ENCODE measurements at regions not wholly inside any gene's neighbourhood (a gene's known extent, or its start where the extent isn't known, plus 50 kb on each side); places are given as distances from the start of the nearest gene placed in this dataset.
A peak's percentile ranks its signal among the peaks of the same experiment; 100 is the strongest.

GRCh38 chr5:139733698-139734538 is 61.7 kb upstream of the PSD2 start:
- TF ChIP-seq, protein P1, sequence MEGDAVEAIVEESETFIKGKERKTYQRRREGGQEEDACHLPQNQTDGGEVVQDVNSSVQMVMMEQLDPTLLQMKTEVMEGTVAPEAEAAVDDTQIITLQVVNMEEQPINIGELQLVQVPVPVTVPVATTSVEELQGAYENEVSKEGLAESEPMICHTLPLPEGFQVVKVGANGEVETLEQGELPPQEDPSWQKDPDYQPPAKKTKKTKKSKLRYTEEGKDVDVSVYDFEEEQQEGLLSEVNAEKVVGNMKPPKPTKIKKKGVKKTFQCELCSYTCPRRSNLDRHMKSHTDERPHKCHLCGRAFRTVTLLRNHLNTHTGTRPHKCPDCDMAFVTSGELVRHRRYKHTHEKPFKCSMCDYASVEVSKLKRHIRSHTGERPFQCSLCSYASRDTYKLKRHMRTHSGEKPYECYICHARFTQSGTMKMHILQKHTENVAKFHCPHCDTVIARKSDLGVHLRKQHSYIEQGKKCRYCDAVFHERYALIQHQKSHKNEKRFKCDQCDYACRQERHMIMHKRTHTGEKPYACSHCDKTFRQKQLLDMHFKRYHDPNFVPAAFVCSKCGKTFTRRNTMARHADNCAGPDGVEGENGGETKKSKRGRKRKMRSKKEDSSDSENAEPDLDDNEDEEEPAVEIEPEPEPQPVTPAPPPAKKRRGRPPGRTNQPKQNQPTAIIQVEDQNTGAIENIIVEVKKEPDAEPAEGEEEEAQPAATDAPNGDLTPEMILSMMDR (IDR thresholded peaks at IDR 0.05; ENCODE audit: borderline replicate concordance, control extremely low read depth, extremely low read depth, insufficient read depth, missing control alignments), result no peak
- no peak for DNase-seq (ENCODE audit: low spot score)
- in situ Hi-C loops (cut with MboI; ENCODE audit: low sequenced_read_pairs, unreplicated experiment), result no loop called here

- no peak for DNase-seq (ENCODE audit: low spot score)
- TF ChIP-seq, protein P1 (IDR thresholded peaks at IDR 0.05; ENCODE audit: borderline replicate concordance, control extremely low read depth, extremely low read depth, insufficient read depth, missing control alignments), result no peak
- in situ Hi-C loops (cut with MboI; ENCODE audit: low sequenced_read_pairs, unreplicated experiment), result no loop called here
These were observed 61.1 kb upstream of the PSD2 start for GRCh38 chr5:139734539-139734916.

DNA sequence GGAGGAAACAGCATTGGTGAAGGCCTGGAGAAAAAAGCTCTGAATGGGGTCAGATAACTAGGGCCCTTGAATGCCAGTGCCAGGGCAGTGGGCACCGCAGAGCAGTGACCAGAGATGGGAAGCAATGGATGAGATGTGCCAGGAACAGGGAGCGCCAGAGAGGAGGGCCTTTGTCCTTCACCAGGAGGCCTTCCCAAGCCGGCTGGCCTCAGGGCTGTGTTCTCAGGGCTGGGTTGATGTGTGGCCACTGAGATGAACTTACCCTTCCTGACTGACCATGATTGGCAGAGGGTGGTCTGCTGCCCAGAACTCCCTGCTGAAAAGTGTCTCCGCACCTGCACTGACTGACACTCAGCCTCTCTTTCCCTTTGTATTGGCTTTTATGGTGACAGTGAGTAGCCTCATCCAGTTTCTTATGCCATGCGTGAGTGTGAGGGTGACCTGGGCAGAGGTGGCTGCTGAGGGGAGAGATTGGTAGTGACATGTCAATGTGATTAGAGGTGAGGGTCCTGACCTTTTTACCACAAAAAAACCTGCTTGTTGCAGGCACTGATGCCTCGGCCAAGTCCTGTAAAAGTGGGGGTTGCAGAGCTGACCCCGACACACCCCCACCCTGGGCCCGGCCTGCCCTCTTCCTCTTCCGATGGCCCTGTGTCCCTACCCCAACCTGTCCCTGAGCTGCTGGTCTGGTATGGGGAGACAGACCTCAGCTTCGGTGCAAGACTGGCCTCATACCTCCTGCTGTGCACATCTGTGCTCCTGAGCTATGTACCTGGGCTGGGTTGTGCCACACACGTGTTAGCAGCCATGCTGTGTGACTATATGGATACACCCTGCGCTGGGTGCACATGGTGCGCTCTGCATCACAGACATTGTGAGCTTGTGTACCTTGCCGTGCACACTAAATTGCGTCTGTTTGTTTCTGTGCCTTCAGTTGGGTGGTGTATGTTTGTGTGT is 57.1 kb upstream of the PSD2 start:
- in situ Hi-C loops (cut with MboI; ENCODE audit: low sequenced_read_pairs, unreplicated experiment), result no loop called here
- TF ChIP-seq, protein P1 (IDR thresholded peaks at IDR 0.05; ENCODE audit: borderline replicate concordance, control extremely low read depth, extremely low read depth, insufficient read depth, missing control alignments), result no peak

DNA sequence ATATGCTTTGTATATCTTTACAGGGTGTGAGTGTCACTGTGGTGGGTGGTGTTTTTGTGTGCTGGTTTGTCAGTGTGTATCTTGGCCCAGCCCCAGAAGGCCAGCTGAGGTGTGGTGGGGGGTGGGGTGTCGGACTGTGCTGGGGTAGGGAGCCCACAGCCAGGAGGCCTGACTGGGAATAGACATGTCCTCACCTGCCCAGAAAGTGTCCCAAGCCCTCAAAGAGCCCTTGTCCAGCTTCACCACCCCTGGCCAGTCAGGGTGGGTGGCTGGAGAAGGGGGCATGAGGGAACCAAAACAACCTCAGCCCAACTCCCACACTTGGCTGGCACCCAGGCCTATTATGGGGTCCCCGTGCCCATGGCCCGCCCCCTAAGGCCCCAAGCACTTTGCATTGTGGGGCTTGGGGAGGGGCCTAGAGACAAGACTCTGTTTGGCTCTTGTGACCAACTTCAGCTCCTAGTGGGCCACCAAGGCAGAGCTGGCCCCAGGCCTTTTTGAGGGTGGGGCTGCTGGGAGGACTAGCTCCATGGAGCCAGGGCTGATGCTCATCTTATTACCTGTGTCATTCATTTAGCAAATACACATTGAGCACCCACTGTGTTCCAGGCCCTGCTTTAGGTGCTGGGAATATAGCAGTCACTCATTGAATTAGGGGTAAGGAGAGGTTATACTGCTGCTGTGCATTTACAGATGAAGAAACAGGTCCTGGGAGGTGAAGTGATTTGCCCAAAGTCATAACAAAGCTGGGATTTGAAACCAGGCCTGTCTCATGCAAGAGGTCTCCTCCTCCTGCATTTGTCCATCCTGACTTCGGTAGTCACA is 56.2 kb upstream of the PSD2 start:
- TF ChIP-seq, protein P1 (IDR thresholded peaks at IDR 0.05; ENCODE audit: borderline replicate concordance, control extremely low read depth, extremely low read depth, insufficient read depth, missing control alignments), result no peak
- in situ Hi-C loops (cut with MboI; ENCODE audit: low sequenced_read_pairs, unreplicated experiment), result no loop called here

More for the DNA sequence above, 57.1 kb upstream of the PSD2 start:
- no peak for DNase-seq (ENCODE audit: low spot score)

GRCh38 chr5:139740138-139740991 is 55.2 kb upstream of the PSD2 start:
- in situ Hi-C loops (cut with MboI; ENCODE audit: low sequenced_read_pairs, unreplicated experiment), result no loop called here
- TF ChIP-seq, protein P1 (IDR thresholded peaks at IDR 0.05; ENCODE audit: borderline replicate concordance, control extremely low read depth, extremely low read depth, insufficient read depth, missing control alignments), result no peak

More for the DNA sequence above, 56.2 kb upstream of the PSD2 start:
- no peak for DNase-seq (ENCODE audit: low spot score)

More at GRCh38 chr5:139740138-139740991, 55.2 kb upstream of the PSD2 start:
- DNase-seq (ENCODE audit: low spot score), result peak; percentile 72

Data from GM13976 (cell line).